IMR-90 (cell line): ENCODE measurements at regions not wholly inside any gene's neighbourhood (a gene's known extent, or its start where the extent isn't known, plus 50 kb on each side); places are given as distances from the start of the nearest gene placed in this dataset.

ENCODE experiments used
- ATAC-seq: fragments of 200-7000 bp; cut with Tn5 transposase; 2 replicates; pipeline ENCODE4 v1.9.1; 2020; ENCODE audit warnings: low read depth, mild to moderate bottlenecking, moderate library complexity
- BruUV-seq: library from RNA; stranded (reverse); fragments of 400-500 nt; replicated peaks from 2 replicates; lab custom pipeline; 2021; lab: Mats Ljungman, UMichigan
- CTCF ChIA-PET: fragments of 300-600 bp; formaldehyde crosslinking; extraction: SDS; loops from one replicate; lab custom pipeline; 2021; ENCODE audit warnings: antibody characterized with exemption; lab: Yijun Ruan, JAX
- POLR2A ChIA-PET: fragments of 300-600 bp; sonication (Branson Sonifier 250); formaldehyde crosslinking; loops from one replicate; lab custom pipeline; 2022; ENCODE audit warnings: antibody characterized with exemption; ENCODE audit not compliant: unreplicated experiment; lab: Charles Lee
- DNase-seq: peaks from one replicate; pipeline ENCODE4 v3.0.0; 2013
- H2AFZ ChIP-seq: replicated peaks from 2 replicates; pipeline ENCODE3; 2013; ENCODE audit warnings: low read length, mild to moderate bottlenecking; ENCODE audit not compliant: poor library complexity
- H2AK5ac ChIP-seq: 2 replicates; pipeline ENCODE4 v1.6.1; 2013; ENCODE audit warnings: low read depth, low read length, inconsistent platforms
- H2AK9ac ChIP-seq: replicated peaks from 2 replicates; pipeline ENCODE3; 2013; ENCODE audit warnings: mild to moderate bottlenecking, low read depth, low read length, moderate library complexity; ENCODE audit not compliant: poor library complexity
- H2BK120ac ChIP-seq: 2 replicates; pipeline ENCODE4 v1.6.1; 2013; ENCODE audit warnings: low read depth, low read length, inconsistent platforms
- H2BK15ac ChIP-seq: 3 replicates; pipeline ENCODE4 v1.6.1; 2013; ENCODE audit warnings: low read depth, low read length, inconsistent platforms
- H2BK20ac ChIP-seq: 2 replicates; pipeline ENCODE4 v1.6.1; 2013; ENCODE audit warnings: low read depth, mild to moderate bottlenecking, inconsistent platforms, low read length, moderate library complexity
- H2BK5ac ChIP-seq: 2 replicates; pipeline ENCODE4 v1.6.1; 2013; ENCODE audit warnings: mild to moderate bottlenecking, low read depth, low read length, inconsistent platforms; ENCODE audit not compliant: poor library complexity, severe bottlenecking
- H3K14ac ChIP-seq: replicated peaks from 2 replicates; pipeline ENCODE4 v1.6.1; 2013; ENCODE audit warnings: low read depth, low read length, inconsistent platforms
- H3K18ac ChIP-seq: 2 replicates; pipeline ENCODE4 v1.6.1; 2013; ENCODE audit warnings: low read depth, low read length, control low read depth
- H3K23ac ChIP-seq: 2 replicates; pipeline ENCODE4 v1.6.1; 2013; ENCODE audit warnings: low read depth, low read length, inconsistent platforms
- H3K27ac ChIP-seq: 2 replicates; pipeline ENCODE4 v1.5.1; 2013; ENCODE audit warnings: mild to moderate bottlenecking, control low read depth, low read length; ENCODE audit not compliant: insufficient read depth
- H3K27me3 ChIP-seq: 2 replicates; pipeline ENCODE4 v1.6.1; 2013; ENCODE audit warnings: low read length; ENCODE audit not compliant: control insufficient read depth, insufficient read depth
- H3K36me3 ChIP-seq: 2 replicates; pipeline ENCODE4 v1.6.1; 2013; ENCODE audit warnings: low read length, mixed read lengths; ENCODE audit not compliant: control insufficient read depth, insufficient read depth
- H3K4ac ChIP-seq: 2 replicates; pipeline ENCODE4 v1.6.1; 2013; ENCODE audit warnings: low read depth, low read length, inconsistent platforms
- H3K4me1 ChIP-seq: 2 replicates; pipeline ENCODE4 v1.6.1; 2013; ENCODE audit warnings: low read length, mixed read lengths; ENCODE audit not compliant: control insufficient read depth, insufficient read depth
- H3K4me2 ChIP-seq: 2 replicates; pipeline ENCODE4 v1.6.1; 2013; ENCODE audit warnings: low read depth, mild to moderate bottlenecking, control low read depth, low read length, moderate library complexity
- H3K4me3 ChIP-seq: 2 replicates; pipeline ENCODE4 v1.5.1; 2013; ENCODE audit warnings: low read depth, mild to moderate bottlenecking, control low read depth, low read length, moderate library complexity; ENCODE audit not compliant: insufficient read depth
- H3K56ac ChIP-seq: 2 replicates; pipeline ENCODE4 v1.6.1; 2013; ENCODE audit warnings: low read length, inconsistent platforms; ENCODE audit not compliant: insufficient read depth; ENCODE audit errors: extremely low read depth
- H3K79me1 ChIP-seq, 2 experiments: 2 replicates each; pipeline ENCODE4 v1.6.1; 2013; ENCODE audit warnings: low read length in 2 of 2, inconsistent platforms in 1 of 2, low read depth in 1 of 2
- H3K9ac ChIP-seq: 2 replicates; pipeline ENCODE4 v1.6.1; 2013; ENCODE audit warnings: low read depth, low read length, control low read depth
- H3K9me1 ChIP-seq: 2 replicates; pipeline ENCODE4 v1.6.1; 2013; ENCODE audit warnings: low read length, inconsistent platforms; ENCODE audit not compliant: insufficient read depth
- H3K9me3 ChIP-seq: 2 replicates; pipeline ENCODE4 v1.6.1; 2013; ENCODE audit warnings: low read length; ENCODE audit not compliant: control insufficient read depth, insufficient read depth
- H4K20me1 ChIP-seq: 2 replicates; pipeline ENCODE4 v1.6.1; 2013; ENCODE audit warnings: low read length, inconsistent platforms; ENCODE audit not compliant: insufficient read depth
- H4K5ac ChIP-seq: 2 replicates; pipeline ENCODE4 v1.6.1; 2013; ENCODE audit warnings: mild to moderate bottlenecking, low read depth, low read length, control low read depth
- H4K8ac ChIP-seq, 2 experiments: 2 replicates each; pipeline ENCODE4 v1.6.1; 2013; ENCODE audit warnings: low read depth in 2 of 2, low read length in 2 of 2, control low read depth in 1 of 2, inconsistent platforms in 1 of 2
- H4K91ac ChIP-seq: 2 replicates; pipeline ENCODE4 v1.6.1; 2013; ENCODE audit warnings: low read depth, low read length, inconsistent platforms; ENCODE audit not compliant: insufficient read depth
- BHLHE40 ChIP-seq: fragments of 150-350 bp; IDR thresholded peaks from 2 replicates; pipeline ENCODE4 v1.6.1; 2016; ENCODE audit warnings: mild to moderate bottlenecking, low read depth, low read length
- CEBPB ChIP-seq: IDR thresholded peaks from 2 replicates; pipeline ENCODE4 v1.6.1; 2012; ENCODE audit warnings: low read depth, low read length, improper control_type of control experiment
- CHD1 ChIP-seq: IDR thresholded peaks from 2 replicates; pipeline ENCODE4 v1.6.1; 2012; ENCODE audit warnings: low read depth, low read length, improper control_type of control experiment
- FOS ChIP-seq: fragments of 150-350 bp; IDR thresholded peaks from 2 replicates; pipeline ENCODE4 v1.6.1; 2016; ENCODE audit warnings: low read depth, low read length
- MAZ ChIP-seq: IDR thresholded peaks from 2 replicates; pipeline ENCODE4 v1.6.1; 2012; ENCODE audit warnings: low read depth, mild to moderate bottlenecking, low read length, improper control_type of control experiment, moderate library complexity, borderline replicate concordance
- MXI1 ChIP-seq: IDR thresholded peaks from 2 replicates; pipeline ENCODE4 v1.6.1; 2012; ENCODE audit warnings: low read depth, mild to moderate bottlenecking, low read length, moderate library complexity, borderline replicate concordance
- POLR2A ChIP-seq: IDR thresholded peaks from 2 replicates; pipeline ENCODE4 v1.6.1; 2012; ENCODE audit warnings: mild to moderate bottlenecking, low read depth, low read length
- RAD21 ChIP-seq: IDR thresholded peaks from 2 replicates; pipeline ENCODE4 v1.6.1; 2012; ENCODE audit warnings: low read length, improper control_type of control experiment
- RCOR1 ChIP-seq: IDR thresholded peaks from 2 replicates; pipeline ENCODE4 v1.6.1; 2012; ENCODE audit warnings: mild to moderate bottlenecking, low read length, improper control_type of control experiment; ENCODE audit not compliant: insufficient replicate concordance
- RFX5 ChIP-seq: IDR thresholded peaks from 2 replicates; pipeline ENCODE4 v1.8.0; 2012; ENCODE audit warnings: low read depth, mild to moderate bottlenecking, low read length, moderate library complexity
- SMC3 ChIP-seq: fragments of 150-350 bp; IDR thresholded peaks from 2 replicates; pipeline ENCODE4 v1.6.1; 2016; ENCODE audit warnings: low read depth, mild to moderate bottlenecking, antibody characterized with exemption, low read length, moderate library complexity
- USF2 ChIP-seq: fragments of 150-350 bp; IDR thresholded peaks from 2 replicates; pipeline ENCODE4 v1.6.1; 2017; ENCODE audit warnings: mild to moderate bottlenecking, antibody characterized with exemption, low read length, low read depth
- WGBS, 2 experiments: methylation state at CpG; one replicate each; pipeline versions ENCODE4 v1.1.5 to v1.1.7; 2013; ENCODE audit warnings: missing lambda C conversion rate in 2 of 2; ENCODE audit not compliant: insufficient read length in 1 of 2; ENCODE audit errors: extremely low coverage in 2 of 2; 5-methylcytosine and 5-hydroxymethylcytosine counted together
- dilution Hi-C: fragments of 300-500 bp; cut with HindIII; formaldehyde crosslinking; loops from one replicate; pipeline ENCODE4 v1.14.3; 2018; ENCODE audit warnings: low sequenced_read_pairs; ENCODE audit not compliant: unreplicated experiment
- in situ Hi-C: fragments of 300-500 bp; cut with MboI; formaldehyde crosslinking; loops from 3 replicates; pipeline ENCODE4 v1.14.3; 2019; ENCODE audit warnings: low sequenced_read_pairs, inconsistent platforms, mixed read lengths
- intact Hi-C: fragments of 100-400 bp; cut with micrococcal nuclease; formaldehyde crosslinking; loops from 2 replicates; pipeline ENCODE4 v1.10.0; 2022

- intact Hi-C loops: no loop called here
- H3K27me3 ChIP-seq: no peaks in the 10 kb centered on the region
- no peaks in the 10 kb centered on the region for H3K36me3 ChIP-seq
- H2BK15ac ChIP-seq: no peak overlapping the region
- H4K8ac ChIP-seq: no peak overlapping the region
- no peaks in the 10 kb centered on the region for H3K9me1 ChIP-seq
- H2AK5ac ChIP-seq: no peak overlapping the region
- no peak overlapping the region for H2AK9ac ChIP-seq
- no peak overlapping the region for H2BK5ac ChIP-seq
- POLR2A ChIA-PET: no interaction called here
- H3K9ac ChIP-seq: no peak overlapping the region
- no peak overlapping the region for H3K23ac ChIP-seq
- in situ Hi-C loops: no loop called here
- H3K18ac ChIP-seq: no peak overlapping the region
- 85% methylated on average over 5 of the region's 10 CpGs; no CpG with 5 or more reads in 1 of the 2 experiments for WGBS, 2 experiments
- no peak for DNase-seq
- dilution Hi-C loops: no loop called here
- H3K4ac ChIP-seq: no peak overlapping the region
- no peak overlapping the region for H4K91ac ChIP-seq
- no peaks in the 10 kb centered on the region for H4K20me1 ChIP-seq
- no peaks in the 10 kb centered on the region for H3K79me1 ChIP-seq
- H3K27ac ChIP-seq: no peak overlapping the region
- H3K14ac ChIP-seq: no peak overlapping the region
- no peak for TF ChIP-seq MAZ
- no peak for TF ChIP-seq SMC3
- TF ChIP-seq CHD1: no peak
- TF ChIP-seq USF2: no peak
- TF ChIP-seq MXI1: no peak
- TF ChIP-seq BHLHE40: no peak
- no peak for TF ChIP-seq RFX5
- TF ChIP-seq RCOR1: no peak
- no peak for TF ChIP-seq CEBPB
- no peak for TF ChIP-seq RAD21
- no peak for TF ChIP-seq FOS
- TF ChIP-seq POLR2A: no peak
- no peak overlapping the region for H2BK120ac ChIP-seq
- no peaks in the 10 kb centered on the region for H3K9me3 ChIP-seq
- no peak overlapping the region for H2BK20ac ChIP-seq
- H4K5ac ChIP-seq: no peak overlapping the region
- no peak overlapping the region for H3K4me3 ChIP-seq
- BruUV-seq: no TSS peak
- no peak overlapping the region for H3K56ac ChIP-seq
- CTCF ChIA-PET: no interaction called here
- ATAC-seq: no peak
- H2AFZ ChIP-seq: no peak overlapping the region
- H3K4me2 ChIP-seq: no peak overlapping the region
- peaks cover 6% of the 10 kb centered on the region for H3K4me1 ChIP-seq
Observed at GRCh38 chr13:109939838-109940237, 153.5 kb upstream of the IRS2 start.
